ENCODE measurements at regions not wholly inside any gene's neighbourhood (a gene's known extent, or its start where the extent isn't known, plus 50 kb on each side); places are given as distances from the start of the nearest gene placed in this dataset.

- TF ChIP-seq EZH2 (IDR thresholded peaks at IDR 0.05; ENCODE audit: insufficient read depth, low read length) (no peak), CTCF (IDR thresholded peaks at IDR 0.05; ENCODE audit: insufficient read depth, low read depth, low read length) (no peak)
These were observed 230.3 kb downstream of the ARHGAP12 start for GRCh38 chr10:31698181-31698830.

Data from astrocyte (in vitro differentiated cells and primary cell).